HepG2 (cell line): ENCODE measurements at regions not wholly inside any gene's neighbourhood (a gene's known extent, or its start where the extent isn't known, plus 50 kb on each side); places are given as distances from the start of the nearest gene placed in this dataset.

Experiments used
- ATAC-seq: fragments of 200-7000 bp; cut with Tn5 transposase; 3 replicates; pipeline ENCODE4 v1.9.1; 2020; ENCODE audit warnings: mild to moderate bottlenecking, moderate library complexity
- BruUV-seq: library from RNA; stranded (reverse); fragments of 400-500 nt; replicated peaks from 2 replicates; lab custom pipeline; 2021; lab: Mats Ljungman, UMichigan
- CTCF ChIA-PET: fragments of 300-600 bp; formaldehyde crosslinking; extraction: SDS; loops from one replicate; lab custom pipeline; 2021; ENCODE audit warnings: low total read pairs, inconsistent platforms, low intra/inter-chr PET ratio; lab: Yijun Ruan, JAX
- POLR2A ChIA-PET: fragments of 350-600 bp; sonication (Branson Sonifier 250); formaldehyde crosslinking; loops from one replicate; lab custom pipeline; 2020; ENCODE audit warnings: antibody characterized with exemption, inconsistent platforms; lab: Yijun Ruan, JAX
- DNase-seq: peaks from one replicate; pipeline ENCODE4 v3.0.0-alpha.2; 2015; ENCODE audit warnings: low spot score
- FAIRE-seq: peaks from 3 replicates; lab custom pipeline; 2011; peaks lifted over from hg19 to GRCh38; lab: Jason Lieb, UNC
- H2AFZ ChIP-seq: one replicate; pipeline ENCODE4 v1.6.1; 2011; ENCODE audit warnings: low read length, inconsistent platforms
- H3K27ac ChIP-seq: fragments of 300-600 bp; 3 replicates; pipeline ENCODE4 v1.8.0; 2011; ENCODE audit warnings: mixed run types, mild to moderate bottlenecking, mixed read lengths, low read length, inconsistent platforms; ENCODE audit not compliant: insufficient read depth; ENCODE audit errors: extremely low read length
- H3K27me3 ChIP-seq, 2 experiments: fragments of 200-600 bp in 1 of 2; 2 replicates in 1 of 2; 3 replicates in 1 of 2; pipeline versions ENCODE4 v1.6.0 to v1.8.0; 2011; ENCODE audit warnings: low read length in 2 of 2, mild to moderate bottlenecking in 2 of 2, moderate library complexity in 2 of 2, inconsistent platforms in 1 of 2; ENCODE audit not compliant: insufficient read depth in 2 of 2, control insufficient read depth in 1 of 2
- H3K36me3 ChIP-seq, 2 experiments: fragments of 200-600 bp in 1 of 2; replicated peaks in 1 of 2; 2 replicates in 1 of 2; 3 replicates in 1 of 2; pipeline versions ENCODE4 v1.5.1 to v1.8.0; 2011; ENCODE audit warnings: low read length in 2 of 2, inconsistent platforms in 1 of 2; ENCODE audit not compliant: insufficient read depth in 2 of 2, control insufficient read depth in 1 of 2
- H3K4me1 ChIP-seq: 2 replicates; pipeline ENCODE4 v1.5.1; 2012; ENCODE audit warnings: low read length, inconsistent platforms; ENCODE audit not compliant: insufficient read depth
- H3K4me2 ChIP-seq: 2 replicates; pipeline ENCODE4 v1.6.0; 2011; ENCODE audit warnings: low read depth, low read length, inconsistent platforms
- H3K4me3 ChIP-seq, 3 experiments: fragments of 200-600 bp in 1 of 3; sonication (generic), shearing (Covaris generic) in 1 of 3; replicated peaks in 1 of 3; 2 replicates each; pipeline ENCODE4 v1.5.1; 2011 to 2016; ENCODE audit warnings: low read length in 3 of 3, inconsistent platforms in 2 of 3, low read depth in 2 of 3, mild to moderate bottlenecking in 2 of 3, control low read depth in 1 of 3, mixed read lengths in 1 of 3; ENCODE audit not compliant: insufficient read depth in 1 of 3
- H3K79me2 ChIP-seq: one replicate; pipeline ENCODE4 v1.6.1; 2011; ENCODE audit warnings: low read length, inconsistent platforms; ENCODE audit not compliant: insufficient read depth
- H3K9ac ChIP-seq: 2 replicates; pipeline ENCODE4 v1.6.0; 2011; ENCODE audit warnings: mild to moderate bottlenecking, low read depth, low read length, inconsistent platforms; ENCODE audit not compliant: insufficient read depth
- H3K9me3 ChIP-seq: 2 replicates; pipeline ENCODE4 v1.5.1; 2012; ENCODE audit warnings: mild to moderate bottlenecking, low read length
- H4K20me1 ChIP-seq: 2 replicates; pipeline ENCODE4 v1.6.0; 2011; ENCODE audit warnings: inconsistent platforms, mild to moderate bottlenecking, low read length, moderate library complexity; ENCODE audit not compliant: insufficient read depth
- HOXA9 ChIP-seq: sonication (generic); formaldehyde crosslinking; IDR thresholded peaks from 2 replicates; pipeline ENCODE4 v1.8.1; 2022; ENCODE audit warnings: missing genetic modification reagents, mild to moderate bottlenecking, moderate library complexity, borderline replicate concordance
- MAFG ChIP-seq: sonication (generic); formaldehyde crosslinking; IDR thresholded peaks from 2 replicates; pipeline ENCODE4 v1.5.1; 2020; ENCODE audit warnings: mild to moderate bottlenecking, missing genetic modification reagents
- NFKBIZ ChIP-seq: IDR thresholded peaks from 2 replicates; pipeline ENCODE4 v1.6.1; 2018; ENCODE audit warnings: missing genetic modification reagents, missing compliant biosample characterization
- NKX3-1 ChIP-seq: sonication (generic); formaldehyde crosslinking; IDR thresholded peaks from 2 replicates; pipeline ENCODE4 v1.5.0; 2020; ENCODE audit warnings: missing genetic modification reagents
- SP5 ChIP-seq: IDR thresholded peaks from 2 replicates; pipeline ENCODE4 v1.6.1; 2016; ENCODE audit warnings: low read depth, borderline replicate concordance
- SYNCRIP ChIP-seq: fragments of 200-400 bp; formaldehyde crosslinking; IDR thresholded peaks from 2 replicates; pipeline ENCODE4 v1.6.1; 2018; ENCODE audit warnings: mild to moderate bottlenecking, low read depth, low read length; ENCODE audit not compliant: insufficient read depth
- TGIF2 ChIP-seq: IDR thresholded peaks from 2 replicates; pipeline ENCODE4 v1.6.1; 2016; ENCODE audit warnings: control low read depth, missing compliant biosample characterization
- TIGD3 ChIP-seq: sonication (generic); formaldehyde crosslinking; IDR thresholded peaks from 2 replicates; pipeline ENCODE4 v1.5.1; 2020; ENCODE audit warnings: mild to moderate bottlenecking, missing genetic modification reagents, borderline replicate concordance
- ZFAT ChIP-seq: sonication (generic); formaldehyde crosslinking; conservative IDR thresholded peaks from 2 replicates; pipeline ENCODE4 v1.8.1; 2023; ENCODE audit warnings: missing genetic modification reagents, inconsistent platforms
- ZNF20 ChIP-seq: sonication (generic); formaldehyde crosslinking; IDR thresholded peaks from 2 replicates; pipeline ENCODE4 v1.4.0; 2020; ENCODE audit warnings: mild to moderate bottlenecking, moderate library complexity, missing genetic modification reagents
- ZNF430 ChIP-seq: sonication (generic); formaldehyde crosslinking; IDR thresholded peaks from 2 replicates; pipeline ENCODE4 v1.9.0; 2021; ENCODE audit warnings: mild to moderate bottlenecking, missing genetic modification reagents
- ZNF598 ChIP-seq: sonication (generic); formaldehyde crosslinking; IDR thresholded peaks from 2 replicates; pipeline ENCODE4 v1.5.1; 2020; ENCODE audit warnings: mild to moderate bottlenecking, missing genetic modification reagents, borderline replicate concordance
- ZNF615 ChIP-seq: sonication (generic); formaldehyde crosslinking; IDR thresholded peaks from 2 replicates; pipeline ENCODE4 v1.5.0; 2020; ENCODE audit warnings: mild to moderate bottlenecking, missing genetic modification reagents, borderline replicate concordance
- WGBS: methylation state at CpG from one replicate; pipeline ENCODE4 v1.1.6; 2017; ENCODE audit warnings: low lambda C conversion rate; 5-methylcytosine and 5-hydroxymethylcytosine counted together
- in situ Hi-C: cut with HindIII; loops from 2 replicates; pipeline ENCODE4 v1.10.0; 2017; ENCODE audit warnings: low pct_unique_long_range_greater_than_20kb; ENCODE audit not compliant: extremely low pct_ligation_motif_present
- intact Hi-C: fragments of 100-400 bp; cut with micrococcal nuclease; formaldehyde crosslinking; loops from one replicate; pipeline ENCODE4 v1.10.0; 2022; ENCODE audit not compliant: unreplicated experiment
- TF ChIP-seq, protein P1 (sequence below): sonication (generic); formaldehyde crosslinking; IDR thresholded peaks from 2 replicates; pipeline ENCODE4 v1.8.1; 2023; ENCODE audit warnings: mild to moderate bottlenecking, missing genetic modification reagents
- TF ChIP-seq, protein P2 (sequence below), 2 experiments: sonication (generic) in 1 of 2; formaldehyde crosslinking in 1 of 2; IDR thresholded peaks; 2 replicates each; pipeline versions ENCODE4 v1.4.0 to v1.6.1; 2018 to 2020; ENCODE audit warnings: missing genetic modification reagents in 2 of 2, borderline replicate concordance in 1 of 2, low read depth in 1 of 2, mild to moderate bottlenecking in 1 of 2, missing biosample characterization in 1 of 2

DNA sequence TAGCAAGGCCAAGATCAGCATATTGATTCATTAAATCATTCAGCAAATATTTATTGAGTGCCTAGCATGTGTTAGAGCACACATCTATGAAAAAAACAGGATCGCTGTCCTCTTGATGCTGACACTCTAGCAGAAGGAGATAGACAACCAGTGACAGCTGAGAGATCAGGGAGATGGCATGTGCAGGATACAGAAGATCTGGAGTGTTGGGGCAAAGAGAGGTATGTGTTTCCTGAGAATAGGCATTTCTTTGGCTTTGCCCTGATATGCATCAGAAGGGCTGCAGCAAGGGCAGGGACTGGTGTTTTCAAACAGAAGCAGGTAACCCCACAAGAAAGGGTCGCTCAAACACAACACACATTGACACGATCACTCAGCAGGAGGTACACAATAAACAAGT, 423.4 kb downstream of the FOXO1 start:
- Histone ChIP-seq H3K4me2 (no peak overlapping the region), H3K4me3 (no peak overlapping the region), H3K27me3 (no peaks in the 10 kb centered on the region; a peak in 2 of 5 replicates), H2AFZ (no peak overlapping the region), H3K79me2 (no peaks in the 10 kb centered on the region), H3K27ac (no peak overlapping the region), H3K36me3 (no peaks in the 10 kb centered on the region), H3K9ac (no peak overlapping the region), H3K9me3 (no peaks in the 10 kb centered on the region), H4K20me1 (no peaks in the 10 kb centered on the region), H3K4me1 (no peaks in the 10 kb centered on the region)
- no TSS peak for BruUV-seq
- FAIRE-seq (no peak), ATAC-seq (no peak), DNase-seq (no peak)
- whole genome bisulfite sequencing, result 65% methylated on average over 3 of the region's 3 CpGs
- in situ Hi-C loops, result no loop called here
- TF ChIP-seq SP5 (no peak), NKX3-1 (CRISPR knock-in tag) (no peak), ZFAT (no peak), SYNCRIP (no peak), MAFG (CRISPR knock-in tag) (no peak), ZNF598 (no peak), ZNF20 (CRISPR knock-in tag) (no peak), TGIF2 (CRISPR knock-in tag) (no peak), NFKBIZ (CRISPR knock-in tag) (no peak), TIGD3 (CRISPR knock-in tag) (no peak), ZNF430 (CRISPR knock-in tag) (no peak), ZNF615 (no peak), HOXA9 (CRISPR knock-in tag) (no peak)
- TF ChIP-seq, protein P1, sequence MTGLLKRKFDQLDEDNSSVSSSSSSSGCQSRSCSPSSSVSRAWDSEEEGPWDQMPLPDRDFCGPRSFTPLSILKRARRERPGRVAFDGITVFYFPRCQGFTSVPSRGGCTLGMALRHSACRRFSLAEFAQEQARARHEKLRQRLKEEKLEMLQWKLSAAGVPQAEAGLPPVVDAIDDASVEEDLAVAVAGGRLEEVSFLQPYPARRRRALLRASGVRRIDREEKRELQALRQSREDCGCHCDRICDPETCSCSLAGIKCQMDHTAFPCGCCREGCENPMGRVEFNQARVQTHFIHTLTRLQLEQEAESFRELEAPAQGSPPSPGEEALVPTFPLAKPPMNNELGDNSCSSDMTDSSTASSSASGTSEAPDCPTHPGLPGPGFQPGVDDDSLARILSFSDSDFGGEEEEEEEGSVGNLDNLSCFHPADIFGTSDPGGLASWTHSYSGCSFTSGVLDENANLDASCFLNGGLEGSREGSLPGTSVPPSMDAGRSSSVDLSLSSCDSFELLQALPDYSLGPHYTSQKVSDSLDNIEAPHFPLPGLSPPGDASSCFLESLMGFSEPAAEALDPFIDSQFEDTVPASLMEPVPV, result no peak
- TF ChIP-seq, protein P2, sequence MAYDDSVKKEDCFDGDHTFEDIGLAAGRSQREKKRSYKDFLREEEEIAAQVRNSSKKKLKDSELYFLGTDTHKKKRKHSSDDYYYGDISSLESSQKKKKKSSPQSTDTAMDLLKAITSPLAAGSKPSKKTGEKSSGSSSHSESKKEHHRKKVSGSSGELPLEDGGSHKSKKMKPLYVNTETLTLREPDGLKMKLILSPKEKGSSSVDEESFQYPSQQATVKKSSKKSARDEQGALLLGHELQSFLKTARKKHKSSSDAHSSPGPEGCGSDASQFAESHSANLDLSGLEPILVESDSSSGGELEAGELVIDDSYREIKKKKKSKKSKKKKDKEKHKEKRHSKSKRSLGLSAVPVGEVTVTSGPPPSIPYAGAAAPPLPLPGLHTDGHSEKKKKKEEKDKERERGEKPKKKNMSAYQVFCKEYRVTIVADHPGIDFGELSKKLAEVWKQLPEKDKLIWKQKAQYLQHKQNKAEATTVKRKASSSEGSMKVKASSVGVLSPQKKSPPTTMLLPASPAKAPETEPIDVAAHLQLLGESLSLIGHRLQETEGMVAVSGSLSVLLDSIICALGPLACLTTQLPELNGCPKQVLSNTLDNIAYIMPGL (CRISPR knock-in tag; IDR thresholded peaks at IDR 0.05; ENCODE audit: borderline replicate concordance in 1 of 2, low read depth in 1 of 2), result no peak
- ChIA-PET CTCF (no interaction called here), POLR2A (no interaction called here)
- intact Hi-C loops, result no loop called here
